OCI-M2 (cell line): ENCODE measurements at regions not wholly inside any gene's neighbourhood (a gene's known extent, or its start where the extent isn't known, plus 50 kb on each side); places are given as distances from the start of the nearest gene placed in this dataset.

Source experiments
- DNase-seq: peaks from one replicate; lab custom pipeline; 2025; ENCODE audit not compliant: unreplicated experiment; lab: John Stamatoyannopoulos, UW

DNA sequence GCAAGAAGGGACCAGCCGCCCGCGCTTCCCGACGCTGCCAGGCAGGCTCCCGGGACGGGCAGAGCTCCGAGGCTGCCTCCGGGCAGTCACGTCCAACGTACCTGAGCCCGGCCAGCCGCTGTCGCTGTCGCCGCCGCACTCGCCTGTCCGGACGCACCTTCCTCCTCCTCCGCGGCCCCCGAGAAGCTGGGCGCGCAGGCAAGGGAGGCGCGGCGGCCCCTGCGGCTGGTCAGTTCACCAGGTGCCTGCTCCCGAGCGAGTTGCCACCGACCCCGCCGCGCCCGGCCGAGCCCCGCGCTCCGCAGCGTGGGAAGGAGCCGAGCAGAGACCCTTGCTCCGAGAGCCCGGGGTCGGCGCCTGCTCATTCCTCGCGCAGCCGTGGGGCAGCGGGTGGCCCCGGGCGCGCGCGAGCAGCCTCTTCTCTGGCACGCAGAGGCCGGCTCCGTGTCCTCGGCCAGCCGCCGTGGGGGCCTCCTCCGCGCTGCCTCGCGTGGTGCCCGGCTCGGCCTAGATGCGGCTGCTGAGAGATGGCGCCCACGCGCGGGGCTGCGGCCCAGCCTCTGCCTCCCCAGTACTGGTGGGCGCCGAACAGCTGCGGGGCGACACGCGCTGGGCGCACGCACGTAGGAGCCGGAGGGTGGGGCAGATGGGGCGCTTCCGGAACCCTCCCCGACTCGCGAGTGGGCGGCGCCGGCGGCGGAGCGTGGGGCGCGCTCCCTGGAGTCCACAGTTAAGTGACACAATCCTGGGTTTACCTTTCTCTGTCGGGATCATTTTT, 419.4 kb downstream of the UQCRFS1 start:
- no peak for DNase-seq

DNA sequence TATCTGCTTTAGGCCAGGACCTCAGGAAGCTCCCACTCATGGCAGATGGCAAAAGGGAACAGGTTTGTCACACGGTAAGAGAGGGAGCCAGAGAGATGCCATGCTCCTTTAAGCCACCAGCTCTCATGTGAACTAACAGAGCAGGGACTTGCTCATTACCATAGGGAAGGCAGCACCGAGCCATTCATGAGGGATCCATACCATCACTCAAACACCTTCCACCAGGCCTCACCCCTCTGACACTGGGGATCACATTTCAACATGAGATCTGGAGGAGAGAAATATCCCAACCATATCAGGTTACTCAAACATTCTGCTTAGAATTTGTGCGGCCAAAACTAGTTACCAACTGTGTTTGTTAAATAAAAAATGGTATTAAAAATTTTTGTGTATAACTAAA, 427.0 kb downstream of the UQCRFS1 start:
- DNase-seq: no peak

- no peak for DNase-seq
Measured at GRCh38 chr19:28764066-28764465, 448.9 kb downstream of the UQCRFS1 start.

- DNase-seq: no peak
Measured at GRCh38 chr19:28746478-28746877, 466.5 kb downstream of the UQCRFS1 start.

- no peak for DNase-seq
Measured at GRCh38 chr19:28744943-28745342, 468.0 kb downstream of the UQCRFS1 start.

GRCh38 chr19:28744014-28744413, 468.9 kb downstream of the UQCRFS1 start:
- DNase-seq: no peak

GRCh38 chr19:28737021-28737895, 475.7 kb downstream of the UQCRFS1 start:
- DNase-seq: peak; percentile 94

DNA sequence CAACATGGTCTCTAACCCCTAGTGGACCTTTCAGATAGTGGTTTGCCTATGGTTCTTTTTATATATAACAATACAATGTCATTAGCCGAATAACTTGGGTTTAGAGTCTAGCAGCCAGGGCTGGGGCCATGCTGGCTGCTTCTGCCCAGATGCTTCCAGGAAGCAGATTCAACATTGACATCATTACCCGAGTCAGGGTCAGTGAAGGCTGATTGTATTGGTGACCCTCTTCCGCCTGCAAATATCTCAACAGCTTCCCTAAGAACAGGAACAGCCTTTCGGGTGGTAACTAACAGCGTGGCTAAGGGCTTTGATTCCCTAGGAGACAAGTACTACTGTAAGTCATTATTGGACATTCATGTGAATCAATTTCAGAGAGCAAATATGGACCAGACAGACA, 476.4 kb downstream of the UQCRFS1 start:
- DNase-seq: no peak

GRCh38 chr19:28731577-28731976, 481.4 kb downstream of the UQCRFS1 start:
- DNase-seq: no peak

- no peak for DNase-seq
Measured at GRCh38 chr19:28730791-28731512, 482.0 kb downstream of the UQCRFS1 start.

DNA sequence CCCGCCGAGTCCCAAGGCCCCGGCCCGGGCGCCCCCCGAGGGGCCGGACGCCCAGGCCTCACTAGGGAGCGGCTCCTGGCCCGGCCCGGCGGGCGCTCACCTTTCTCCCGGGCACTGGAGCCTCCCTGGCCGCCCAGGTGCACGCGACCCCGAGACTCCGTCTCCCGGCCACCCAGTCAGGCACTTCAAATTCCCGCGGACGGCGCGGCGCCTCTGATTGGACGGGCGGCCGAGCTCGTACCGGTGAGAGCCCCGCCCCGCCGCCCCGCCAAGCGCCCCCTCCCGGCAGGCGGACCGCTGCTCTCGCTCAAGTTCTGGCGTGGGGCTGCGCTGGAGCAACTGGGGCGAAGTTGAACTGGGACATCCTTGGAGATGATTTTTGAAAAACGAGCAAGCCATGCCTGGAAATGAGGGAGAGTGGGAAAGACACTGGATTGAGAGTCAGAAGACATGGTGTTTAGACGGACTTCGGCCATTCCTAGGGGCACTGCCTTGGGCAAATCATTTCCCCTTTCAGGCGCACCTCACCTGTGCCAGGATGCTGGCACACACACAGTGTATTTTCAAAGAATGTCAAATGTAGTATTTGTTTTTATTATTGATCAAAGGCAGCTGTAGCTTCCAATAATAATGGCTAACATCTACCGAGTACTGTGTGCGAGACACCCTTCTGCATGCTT, 485.3 kb downstream of the UQCRFS1 start:
- peak; percentile 93 for DNase-seq

DNA sequence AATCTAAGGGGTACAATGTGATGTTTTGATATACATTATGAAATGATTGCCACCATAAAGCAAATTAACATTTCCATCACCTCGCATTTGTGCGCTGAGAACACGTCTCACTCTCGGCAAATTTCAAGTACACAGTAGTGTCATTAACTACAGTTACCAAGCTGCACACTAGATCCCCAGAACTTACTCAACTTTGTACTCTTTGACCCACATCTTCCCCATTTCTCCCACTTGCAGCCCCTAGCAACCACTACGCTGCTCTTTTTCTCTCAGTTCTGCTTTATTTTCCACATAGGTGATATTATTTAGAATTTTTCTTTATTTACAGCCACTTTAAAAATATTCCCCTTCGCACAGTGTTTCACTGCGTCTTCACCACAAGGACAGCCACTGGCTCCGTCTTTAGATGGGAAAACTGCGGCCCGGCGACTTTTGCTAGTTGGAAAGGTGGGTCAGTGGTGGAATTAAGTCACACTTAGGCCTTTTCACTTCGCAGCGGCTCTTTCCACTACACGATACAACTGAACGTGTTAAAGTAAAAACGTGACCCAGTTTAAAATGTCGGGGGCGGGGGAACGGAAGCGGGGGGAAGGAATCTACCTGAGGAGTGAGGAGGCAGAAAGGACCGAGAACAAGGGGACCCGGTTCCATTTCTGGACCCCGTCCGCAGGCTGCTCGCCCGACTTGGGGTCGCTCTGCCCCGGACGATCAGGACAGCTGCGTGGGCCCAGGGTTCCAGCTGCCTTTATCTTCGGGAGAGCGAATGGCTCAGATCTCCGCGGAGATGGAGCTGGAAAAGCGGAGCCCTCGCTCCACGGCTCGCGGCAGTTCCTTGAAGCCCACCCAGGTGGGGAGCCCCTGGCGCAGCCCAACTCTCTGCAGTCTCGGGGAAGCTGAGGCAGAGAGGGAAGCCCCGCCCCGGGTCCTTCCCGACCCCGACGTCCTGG, 486.1 kb downstream of the UQCRFS1 start:
- no peak for DNase-seq

DNA sequence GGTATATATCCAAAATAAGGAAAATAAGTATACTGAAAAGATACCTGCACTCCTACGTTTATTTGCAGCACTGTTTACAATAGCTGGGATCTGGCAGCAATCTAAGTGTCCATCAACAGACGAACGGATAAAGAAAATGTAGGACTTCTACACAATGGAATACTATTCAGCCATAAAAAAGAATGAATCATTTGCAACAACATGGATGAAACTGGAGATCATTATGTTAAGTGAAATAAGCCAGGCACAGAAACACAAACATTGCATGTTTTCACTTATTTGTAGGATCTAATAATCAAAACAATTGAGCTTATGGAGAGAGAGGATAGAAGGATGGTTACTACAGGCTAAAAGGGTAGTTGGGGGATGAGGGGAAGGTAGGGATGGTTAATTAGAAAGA, 494.0 kb downstream of the UQCRFS1 start:
- DNase-seq: no peak

GRCh38 chr19:28715157-28715556, 497.8 kb downstream of the UQCRFS1 start:
- DNase-seq: no peak

DNA sequence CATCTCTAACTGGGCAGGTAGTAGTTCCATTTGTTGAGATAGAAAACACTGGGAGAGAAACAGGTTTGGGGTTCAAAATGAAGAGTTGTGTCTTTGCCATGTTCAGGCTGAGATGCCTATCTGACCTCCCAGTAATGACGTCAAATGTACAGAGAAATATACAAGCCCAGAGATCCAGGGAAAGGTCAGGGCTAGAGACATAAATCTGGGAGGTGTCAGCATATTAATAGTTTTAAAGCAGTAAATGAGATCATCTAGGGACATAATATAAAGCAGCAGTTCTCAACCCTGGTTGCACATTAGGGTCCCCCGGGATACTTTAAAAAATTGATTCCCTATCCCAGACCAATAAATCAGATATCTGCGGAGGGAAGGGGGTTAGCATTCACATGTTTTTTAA, 501.5 kb downstream of the UQCRFS1 start:
- DNase-seq: no peak

DNA sequence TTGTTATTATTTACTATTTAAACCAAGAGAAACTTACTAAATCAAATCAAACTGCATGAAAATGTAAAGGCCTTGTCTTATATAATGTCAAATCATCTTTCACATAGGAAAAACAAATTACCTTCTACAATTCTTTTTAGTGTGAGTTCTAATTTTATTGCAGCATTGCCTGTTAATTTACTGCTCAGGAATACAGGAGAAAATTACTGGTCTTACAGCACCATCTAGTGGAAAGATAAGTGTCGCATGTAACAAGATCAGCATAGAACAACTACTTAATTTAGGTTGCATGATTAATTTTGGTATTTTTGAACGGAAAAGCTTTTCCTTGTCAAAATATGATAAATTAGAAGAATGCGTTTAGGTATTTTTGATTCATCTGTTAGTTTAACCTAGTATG, 502.7 kb downstream of the UQCRFS1 start:
- peak; percentile 96 for DNase-seq

- no peak for DNase-seq
Measured at GRCh38 chr19:28706693-28707092, 506.3 kb downstream of the UQCRFS1 start.

- DNase-seq: no peak
Measured at GRCh38 chr19:28705008-28705407, 507.9 kb downstream of the UQCRFS1 start.

DNA sequence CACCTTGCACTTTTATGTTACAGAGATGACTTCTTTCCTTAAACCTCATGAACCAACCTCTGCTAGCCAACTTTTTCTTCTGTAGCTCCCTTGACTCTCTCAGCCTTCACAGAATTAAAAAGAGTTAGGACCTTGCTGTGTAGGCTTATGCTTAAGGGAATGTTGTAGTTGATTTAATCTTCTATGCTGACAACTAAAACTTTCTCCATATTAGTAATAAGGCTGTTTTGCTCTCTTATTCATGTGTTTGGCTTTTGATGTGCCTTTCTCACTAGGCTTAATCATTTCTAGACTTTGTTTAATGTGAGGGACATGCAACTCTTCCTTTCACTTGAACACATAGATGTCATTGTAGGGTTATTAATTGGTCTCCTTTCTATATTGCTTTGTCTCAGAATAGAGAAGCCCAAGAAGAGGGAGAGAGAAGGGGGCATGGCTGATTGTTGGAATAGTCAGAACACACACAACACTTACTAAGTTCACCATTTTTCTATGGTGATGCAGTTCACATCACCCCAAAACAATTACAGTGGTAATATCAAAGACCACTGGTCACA, 509.5 kb downstream of the UQCRFS1 start:
- DNase-seq: no peak

DNA sequence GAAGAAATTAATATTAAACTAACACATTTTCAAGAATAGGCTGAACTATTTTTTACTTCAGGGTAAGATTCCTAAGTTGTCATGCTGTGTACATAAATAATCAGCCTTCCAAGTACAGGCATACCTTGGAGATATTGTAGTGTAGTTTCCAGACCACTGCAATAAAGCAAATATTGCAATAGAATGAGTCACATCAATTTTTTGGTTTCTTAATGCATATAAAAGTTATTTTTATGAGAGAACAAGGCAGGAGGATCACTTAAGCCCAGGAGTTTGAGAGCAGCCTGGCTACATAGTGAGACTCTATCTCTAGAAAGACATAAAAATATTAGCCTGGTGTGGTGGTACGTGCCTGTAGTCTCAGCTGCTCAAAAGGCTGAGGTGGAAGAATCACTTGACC, 511.5 kb downstream of the UQCRFS1 start:
- DNase-seq: no peak
